ENCODE measurements at regions not wholly inside any gene's neighbourhood (a gene's known extent, or its start where the extent isn't known, plus 50 kb on each side); places are given as distances from the start of the nearest gene placed in this dataset.
"Not testable (repeated sequence)": the region's sequence is repeated elsewhere in the genome, so short reads cannot be mapped to it uniquely, and the experiment has no call there.

DNA sequence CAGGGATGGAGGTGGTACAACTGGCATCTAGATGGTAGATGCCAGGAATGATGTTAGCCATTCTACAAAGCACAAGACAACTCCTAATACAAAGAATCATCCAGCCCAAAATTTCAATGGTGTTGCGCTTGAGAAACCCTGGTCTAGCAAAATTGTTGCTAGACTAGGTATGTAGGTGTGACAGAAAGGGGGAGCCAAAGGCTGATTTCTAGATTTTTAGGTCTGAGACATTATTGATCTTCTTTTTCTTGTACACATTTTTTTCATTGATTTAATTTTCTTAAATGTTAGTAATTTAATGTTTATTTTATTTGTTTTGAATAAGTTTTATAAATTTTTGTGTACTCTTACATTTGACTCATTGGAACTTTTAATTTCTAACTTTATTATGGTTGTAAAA, 216.4 kb downstream of the FSIP2 start:
- FAIRE-seq (no peak), DNase-seq (ENCODE audit: insufficient read length, low spot score) (no peak)
- TF ChIP-seq POLR2A (IDR thresholded peaks at IDR 0.05; ENCODE audit: low read depth, low read length): no peak

DNA sequence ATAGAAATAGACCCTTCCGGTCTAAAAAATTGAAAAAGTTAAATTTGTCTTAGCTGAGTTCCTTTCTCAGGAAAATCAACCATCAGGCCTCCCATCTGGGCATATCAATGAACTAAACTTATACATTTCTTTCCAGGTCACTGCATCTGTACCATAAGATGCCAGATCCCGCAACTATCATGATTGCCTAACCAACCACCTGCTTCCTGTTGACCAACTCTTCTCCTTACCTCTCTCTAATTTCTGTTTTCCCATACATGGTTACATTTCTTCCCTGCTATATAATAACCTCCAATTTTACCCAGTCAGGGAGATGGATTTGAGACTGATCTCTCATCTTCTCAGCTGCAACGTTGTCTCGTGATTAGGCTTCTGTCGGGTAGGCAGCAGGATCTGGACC, 228.7 kb downstream of the FSIP2 start:
- peak; percentile 23 for FAIRE-seq

DNA sequence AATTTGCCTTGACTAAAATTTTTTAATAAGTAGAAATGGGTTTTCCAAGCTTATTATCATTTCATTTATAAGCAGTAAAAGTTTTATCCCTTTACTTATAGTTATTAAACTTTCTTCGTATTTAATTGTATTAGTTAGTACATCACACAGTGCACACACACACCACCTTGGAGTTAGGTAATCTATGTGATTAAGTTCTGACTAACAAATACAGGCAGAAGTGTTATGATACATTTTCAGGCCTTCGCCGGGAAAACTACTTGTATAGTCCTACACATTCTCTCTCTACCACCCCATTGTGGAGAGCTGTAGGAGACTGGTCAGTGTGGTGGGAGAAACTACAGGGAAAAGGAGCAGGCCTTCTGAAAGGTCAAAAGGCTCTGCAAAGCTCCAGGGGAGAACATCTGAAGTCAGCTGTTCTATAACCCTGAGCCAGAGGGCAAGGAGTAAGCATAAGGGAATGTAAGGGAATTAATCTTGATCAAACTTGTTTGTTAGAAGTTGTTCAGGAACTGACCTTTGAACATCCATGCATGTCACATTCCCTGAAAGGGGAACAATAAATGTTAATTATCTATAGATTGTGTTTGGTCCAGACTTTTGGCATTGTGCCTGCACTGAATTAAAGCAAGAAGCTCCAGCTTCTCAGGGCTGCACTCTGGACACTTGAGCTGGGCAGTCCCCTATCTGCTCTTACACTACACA, 231.7 kb downstream of the FSIP2 start:
- FAIRE-seq: no peak
- DNase-seq (ENCODE audit: insufficient read length, low spot score): no peak
- TF ChIP-seq POLR2A (IDR thresholded peaks at IDR 0.05; ENCODE audit: low read depth, low read length): no peak

More for the DNA sequence above, 228.7 kb downstream of the FSIP2 start:
- no peak for TF ChIP-seq POLR2A (IDR thresholded peaks at IDR 0.05; ENCODE audit: low read depth, low read length)
- no peak for DNase-seq (ENCODE audit: insufficient read length, low spot score)

DNA sequence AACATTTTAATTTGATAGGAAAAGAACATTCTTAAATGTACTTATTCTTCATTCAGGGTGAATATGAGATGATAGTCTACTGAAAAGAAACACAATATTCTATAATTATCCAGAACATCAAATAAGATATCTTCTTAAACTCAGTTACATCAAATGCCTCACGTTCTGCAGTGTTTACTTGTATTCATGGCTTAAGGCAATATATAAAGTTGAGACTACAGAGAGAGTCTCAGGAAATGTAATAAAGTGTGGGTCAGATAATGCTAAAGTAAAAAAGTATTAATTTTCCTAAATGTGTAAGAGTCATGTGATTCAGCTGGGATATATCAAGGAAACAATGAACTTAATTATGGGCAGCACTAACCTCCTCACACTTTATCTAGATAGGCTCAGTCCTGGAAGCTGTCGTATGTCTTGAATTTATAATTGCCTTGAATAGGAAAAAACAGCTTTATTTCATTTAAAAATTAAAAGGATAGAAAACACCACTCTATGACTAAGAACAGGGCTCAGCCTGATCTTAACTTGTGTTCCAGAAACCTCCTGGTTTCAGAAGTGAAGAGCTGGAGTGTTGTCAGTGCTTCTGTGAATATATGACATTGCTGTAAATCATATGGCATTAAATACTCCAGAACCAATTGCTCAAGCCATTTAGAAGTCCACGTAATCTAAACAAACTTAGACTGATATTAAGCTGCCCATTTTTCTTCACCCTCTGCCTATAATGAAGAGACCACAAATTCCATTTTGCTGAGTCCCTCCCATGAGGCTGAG, 240.2 kb downstream of the FSIP2 start:
- peak; percentile 74 for FAIRE-seq
- DNase-seq (ENCODE audit: insufficient read length, low spot score): no peak
- no peak for TF ChIP-seq POLR2A (IDR thresholded peaks at IDR 0.05; ENCODE audit: low read depth, low read length)

DNA sequence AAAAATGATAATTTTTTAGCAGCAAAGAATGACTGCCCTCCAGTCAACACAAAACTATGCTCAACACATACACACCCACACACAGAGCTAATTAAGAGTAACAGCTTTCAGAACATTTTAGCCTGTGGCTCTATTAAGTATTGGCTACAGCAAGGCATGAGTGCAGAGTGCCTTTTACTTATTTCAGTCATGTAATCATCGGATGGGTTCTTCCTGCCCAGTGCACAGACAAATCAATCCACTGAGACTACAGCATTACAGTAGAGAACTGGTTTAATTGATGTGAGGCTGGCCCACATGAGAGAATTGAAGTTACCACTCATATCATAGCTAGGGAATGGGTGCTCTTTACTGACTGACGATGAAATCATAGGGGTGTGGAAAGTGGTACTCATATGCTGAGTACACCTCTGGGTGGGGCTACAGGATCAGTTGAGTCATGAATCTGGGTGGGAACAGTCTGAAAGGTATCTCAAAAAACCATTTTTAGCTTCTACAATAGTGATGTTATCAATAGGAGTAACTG, 241.0 kb downstream of the FSIP2 start:
- FAIRE-seq (peak; percentile 96), DNase-seq (ENCODE audit: insufficient read length, low spot score) (peak; percentile 3)
- no peak for TF ChIP-seq POLR2A (IDR thresholded peaks at IDR 0.05; ENCODE audit: low read depth, low read length)

DNA sequence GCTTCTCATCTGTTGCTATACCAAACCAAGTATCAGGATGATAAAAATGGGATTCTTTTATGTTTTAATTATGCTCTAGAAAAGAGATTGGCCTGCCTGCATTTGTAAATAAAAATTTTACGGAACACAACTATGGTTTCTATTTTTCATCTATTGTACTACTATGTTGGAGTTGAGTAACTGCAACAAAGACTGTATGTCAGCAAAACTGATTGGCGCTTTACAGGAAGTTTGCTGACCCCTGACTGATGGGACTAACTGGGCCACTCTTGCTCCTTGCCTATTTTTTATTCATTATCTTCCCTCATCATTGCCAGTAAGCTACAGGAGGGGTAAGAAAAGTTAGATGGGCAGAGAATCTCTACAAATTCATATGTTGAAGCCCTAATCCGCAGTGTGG, 242.3 kb downstream of the FSIP2 start:
- DNase-seq (ENCODE audit: insufficient read length, low spot score): no peak
- FAIRE-seq: no peak
- no peak for TF ChIP-seq POLR2A (IDR thresholded peaks at IDR 0.05; ENCODE audit: low read depth, low read length)

DNA sequence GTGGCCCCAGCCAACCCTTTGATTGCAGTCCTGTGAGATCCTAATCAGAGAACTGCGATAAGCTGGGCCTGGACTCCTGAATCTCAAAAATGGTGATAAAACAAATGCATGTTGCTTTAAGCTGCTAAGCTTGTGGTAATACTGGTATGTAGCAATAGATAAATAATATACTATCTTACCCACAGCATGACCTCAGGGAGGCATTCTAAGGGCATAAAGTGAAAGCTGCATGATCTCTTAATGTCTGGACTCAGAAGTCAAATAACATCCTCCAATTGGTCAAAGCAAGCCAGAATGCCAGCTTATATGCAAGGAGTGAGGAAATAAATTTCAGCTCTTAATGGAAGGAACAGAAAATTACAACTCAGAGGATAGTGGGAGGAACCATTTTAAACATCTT, 246.1 kb downstream of the FSIP2 start:
- DNase-seq (ENCODE audit: insufficient read length, low spot score) (no peak), FAIRE-seq (peak; percentile 73)
- TF ChIP-seq POLR2A (IDR thresholded peaks at IDR 0.05; ENCODE audit: low read depth, low read length): no peak

DNA sequence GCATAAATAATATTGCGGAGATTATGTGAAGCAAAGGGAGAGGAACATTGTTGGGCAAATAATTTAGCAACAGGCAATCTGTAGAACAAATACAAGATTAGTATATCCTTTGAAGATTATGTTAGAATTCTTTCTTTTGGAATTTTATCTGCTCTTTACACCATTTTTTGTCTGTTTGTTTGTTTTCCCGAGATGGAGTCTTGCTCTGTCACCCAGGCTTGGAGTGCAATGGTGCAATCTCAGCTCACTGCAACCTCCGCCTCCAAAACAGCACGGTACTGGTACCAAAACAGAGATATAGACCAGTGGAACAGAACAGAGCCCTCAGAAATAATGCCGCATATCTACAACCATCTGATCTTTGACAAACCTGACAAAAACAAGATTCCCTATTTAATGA, 250.3 kb downstream of the FSIP2 start:
- not testable (repeated sequence) for FAIRE-seq; DNase-seq (ENCODE audit: insufficient read length, low spot score)

DNA sequence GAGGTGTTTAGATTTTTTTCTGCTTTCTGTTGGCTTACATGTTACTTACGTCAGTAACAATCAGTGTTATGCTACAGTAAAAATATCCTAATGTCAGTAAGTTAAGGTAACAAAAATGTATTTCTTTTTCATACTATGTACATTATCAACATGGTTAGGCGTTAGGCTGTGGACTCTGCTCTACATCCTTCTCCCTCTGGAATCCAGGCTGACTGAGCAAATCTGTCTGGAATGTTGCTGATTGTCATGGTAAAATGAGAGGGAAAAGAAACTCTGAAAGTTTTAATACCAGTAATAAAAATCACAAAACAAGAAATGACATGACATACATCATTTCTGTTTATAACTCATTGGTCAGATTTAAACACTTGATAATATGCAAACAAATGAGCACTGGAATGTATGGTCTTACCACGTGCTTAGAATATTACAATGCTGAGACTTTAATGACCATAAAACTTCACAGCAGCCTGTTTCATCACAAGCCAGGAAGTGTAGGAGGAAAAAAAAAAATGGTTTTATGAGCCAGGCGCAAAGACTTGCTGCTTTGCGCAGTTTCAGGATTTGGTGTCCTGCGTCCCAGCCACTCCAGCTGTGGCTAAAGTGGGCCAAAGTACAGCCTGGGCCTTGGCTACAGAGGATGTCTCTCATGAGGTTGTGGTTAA, 252.4 kb downstream of the FSIP2 start:
- peak; percentile 23 for FAIRE-seq
- DNase-seq (ENCODE audit: insufficient read length, low spot score): no peak
- no peak for TF ChIP-seq POLR2A (IDR thresholded peaks at IDR 0.05; ENCODE audit: low read depth, low read length)

DNA sequence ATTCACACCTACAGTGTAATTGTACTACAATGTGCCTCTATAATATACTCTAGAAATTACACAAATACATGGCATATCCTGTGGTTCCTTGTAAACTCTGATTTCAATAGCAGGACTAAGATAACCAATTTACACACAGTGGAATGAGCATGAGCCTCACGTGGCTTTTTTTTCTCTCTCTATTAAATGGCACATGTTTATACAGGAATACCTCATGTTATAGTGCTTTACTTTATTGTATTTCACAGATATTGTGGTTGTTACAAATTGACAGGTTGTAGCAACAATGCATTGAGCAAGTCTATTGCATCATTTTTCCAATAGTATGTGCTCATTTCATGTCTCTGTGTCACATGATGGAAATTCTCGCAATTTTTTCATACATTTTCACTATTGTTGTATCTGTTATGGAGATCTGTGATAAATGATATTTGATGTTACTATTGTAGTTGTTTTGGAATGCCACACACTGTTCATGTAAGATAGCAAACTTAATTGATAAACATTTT, 260.0 kb downstream of the FSIP2 start:
- no peak for TF ChIP-seq POLR2A (IDR thresholded peaks at IDR 0.05; ENCODE audit: low read depth, low read length)
- DNase-seq (ENCODE audit: insufficient read length, low spot score) (no peak), FAIRE-seq (no peak)

DNA sequence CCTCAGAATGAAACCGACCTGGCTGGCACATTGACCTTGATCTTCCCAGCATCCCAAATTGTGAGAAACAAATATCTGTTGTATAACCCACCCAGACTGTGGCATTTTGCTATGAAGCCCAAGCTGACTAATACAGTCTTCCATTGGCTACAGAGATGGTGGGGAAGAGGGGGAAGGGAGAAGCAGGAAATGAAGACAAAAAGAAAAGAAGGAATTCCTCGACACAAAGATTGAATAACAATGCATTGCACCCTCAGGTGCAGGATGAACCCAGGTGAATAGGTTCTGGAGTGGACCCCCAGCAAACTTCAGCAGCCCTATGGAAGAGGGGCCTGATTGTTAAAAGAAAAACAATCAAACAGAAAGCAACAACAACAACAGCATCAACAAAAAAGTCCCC, 270.7 kb downstream of the FSIP2 start:
- TF ChIP-seq POLR2A (IDR thresholded peaks at IDR 0.05; ENCODE audit: low read depth, low read length): no peak
- DNase-seq (ENCODE audit: insufficient read length, low spot score) (no peak), FAIRE-seq (no peak)

DNA sequence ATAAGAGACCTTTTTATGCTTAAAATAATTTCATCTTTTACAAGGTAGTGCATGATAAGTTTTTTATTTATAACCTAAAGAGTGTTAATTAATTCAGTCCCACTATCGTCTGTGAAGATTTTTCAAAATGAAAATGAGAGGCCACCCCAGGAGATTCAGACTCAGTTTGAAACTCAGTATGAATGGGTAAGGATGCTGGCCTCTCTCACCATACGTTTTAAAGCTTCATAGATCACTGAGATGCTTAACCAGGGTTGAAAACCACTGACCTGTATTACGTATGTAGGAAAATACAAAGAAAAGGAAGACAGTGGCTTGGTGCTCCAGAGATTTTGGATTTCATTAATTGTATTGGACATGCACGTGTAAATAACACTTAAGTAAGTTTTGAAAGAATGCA, 278.7 kb downstream of the FSIP2 start:
- FAIRE-seq: no peak
- DNase-seq (ENCODE audit: insufficient read length, low spot score): no peak
- no peak for TF ChIP-seq POLR2A (IDR thresholded peaks at IDR 0.05; ENCODE audit: low read depth, low read length)

DNA sequence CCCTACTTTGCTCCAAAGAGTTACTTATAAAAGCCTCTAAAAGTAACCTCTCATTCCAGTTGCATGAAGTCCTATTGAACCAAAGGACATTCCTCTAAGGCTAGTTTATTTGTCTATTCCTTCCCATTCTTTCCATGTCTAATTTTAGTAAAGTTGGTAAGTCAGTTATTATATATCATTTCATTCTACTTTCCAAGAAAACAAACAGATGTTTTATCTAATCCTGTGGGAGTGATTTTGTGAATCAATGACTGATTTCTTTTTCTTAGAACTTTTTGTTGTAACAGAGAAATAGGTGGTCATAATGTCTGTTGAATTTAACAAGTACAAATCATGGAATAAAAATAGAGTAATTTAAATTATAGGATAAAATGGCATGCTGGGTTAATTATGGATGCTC, 286.3 kb downstream of the FSIP2 start:
- FAIRE-seq: no peak
- DNase-seq (ENCODE audit: insufficient read length, low spot score): no peak
- no peak for TF ChIP-seq POLR2A (IDR thresholded peaks at IDR 0.05; ENCODE audit: low read depth, low read length)

DNA sequence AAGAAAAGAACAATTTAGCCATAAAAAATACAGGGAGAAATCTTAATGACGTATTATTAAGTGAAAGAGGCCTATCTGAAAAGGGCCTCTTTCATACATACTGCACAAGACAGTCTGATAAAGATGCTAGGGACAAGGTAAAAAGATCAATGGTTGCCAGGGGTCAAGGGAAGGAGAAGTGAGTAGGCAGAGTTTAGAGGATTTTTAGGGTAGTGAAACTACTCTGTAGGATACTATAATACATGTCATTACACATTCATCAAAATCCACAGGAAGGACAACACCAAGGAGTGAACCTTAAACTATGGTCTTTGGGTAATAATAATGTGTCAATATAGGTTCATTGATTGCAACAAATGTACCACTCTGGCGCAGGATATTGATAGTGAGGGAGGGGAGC, 289.3 kb downstream of the FSIP2 start:
- FAIRE-seq (peak; percentile 60), DNase-seq (ENCODE audit: insufficient read length, low spot score) (no peak)
- TF ChIP-seq POLR2A (IDR thresholded peaks at IDR 0.05; ENCODE audit: low read depth, low read length): no peak
